Activated CD8-positive, alpha-beta memory T cell treated with anti-CD3 and anti-CD28 coated beads, Interleukin-2, amount 50 U/mL, for 24 hours (primary cell): ENCODE measurements at regions not wholly inside any gene's neighbourhood (a gene's known extent, or its start where the extent isn't known, plus 50 kb on each side); places are given as distances from the start of the nearest gene placed in this dataset.

ENCODE experiments used
- DNase-seq: peaks from one replicate; pipeline ENCODE4 v3.0.0-alpha.2; 2020; ENCODE audit errors: extremely low read depth

DNA sequence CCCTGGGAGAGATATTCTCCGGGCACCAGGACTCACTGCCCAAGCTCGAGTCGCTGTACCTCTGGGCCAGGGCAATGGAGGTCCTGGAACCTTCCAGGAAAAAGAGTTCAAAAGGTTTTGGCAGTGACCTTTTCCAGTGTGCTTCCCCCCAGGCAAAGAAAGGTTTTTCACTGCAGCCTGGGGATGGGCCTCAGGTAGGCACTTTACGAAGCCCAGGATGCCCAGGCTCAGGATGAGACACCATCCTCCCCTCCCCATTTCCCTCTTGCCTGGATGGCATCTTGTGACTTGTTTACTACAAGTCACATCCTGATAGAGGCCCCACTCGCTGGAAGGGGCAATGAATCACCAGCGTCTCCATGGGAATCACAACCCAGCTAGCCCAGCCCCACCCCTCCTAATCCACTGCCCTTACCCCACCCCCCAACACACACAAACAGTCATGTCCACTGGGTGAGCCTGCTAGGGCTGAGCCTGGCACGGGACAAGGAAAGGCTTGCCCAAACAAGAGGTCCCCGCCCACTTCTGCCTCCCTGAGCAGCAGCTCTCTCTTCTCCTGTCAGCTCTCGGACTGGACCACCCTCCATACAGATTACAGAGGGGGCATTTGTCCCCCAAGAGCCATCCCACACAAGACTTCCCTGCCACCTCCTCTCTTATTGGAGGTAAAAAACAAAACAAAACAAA, 93.8 kb upstream of the SMNDC1 start:
- DNase-seq: no peak

DNA sequence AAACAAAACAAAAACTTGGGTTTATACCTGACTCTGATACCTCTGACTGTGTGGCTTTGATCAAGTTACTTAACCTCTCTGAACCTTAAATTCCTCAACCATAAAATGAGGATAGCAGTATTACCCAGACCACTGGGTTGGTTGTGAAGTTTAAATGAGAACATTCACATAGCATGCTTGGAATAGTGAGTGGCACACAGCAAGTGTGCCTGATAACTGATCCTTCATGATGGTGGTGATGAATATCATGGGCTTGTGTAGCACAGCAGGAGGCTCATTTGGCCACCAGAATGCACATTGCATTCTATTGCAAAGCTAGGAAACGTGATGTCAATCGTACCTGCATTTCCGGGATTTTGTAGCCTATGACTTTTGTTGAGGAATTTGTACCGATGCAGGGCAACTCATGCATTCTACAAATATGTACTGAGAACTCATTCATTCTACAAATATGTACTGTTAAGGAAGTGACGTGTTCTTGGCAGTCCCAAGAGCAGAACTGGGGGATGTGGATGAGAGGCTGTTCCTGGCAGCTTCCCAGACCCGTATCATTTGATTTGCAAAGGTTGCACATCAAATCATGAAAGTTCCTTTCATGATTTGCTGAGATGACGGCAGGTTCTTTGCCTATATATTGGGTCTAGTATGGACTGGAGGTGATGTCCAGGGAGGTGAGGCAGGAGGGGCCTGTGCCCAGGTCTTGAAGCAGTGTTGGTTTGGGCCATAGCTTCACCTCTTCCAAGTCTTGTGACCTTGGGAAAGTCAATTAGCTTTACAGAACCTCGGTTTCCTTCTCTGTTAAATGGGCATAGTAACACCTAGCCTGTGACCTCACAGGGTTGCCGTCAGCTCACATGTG, 94.6 kb upstream of the SMNDC1 start:
- DNase-seq: no peak

DNA sequence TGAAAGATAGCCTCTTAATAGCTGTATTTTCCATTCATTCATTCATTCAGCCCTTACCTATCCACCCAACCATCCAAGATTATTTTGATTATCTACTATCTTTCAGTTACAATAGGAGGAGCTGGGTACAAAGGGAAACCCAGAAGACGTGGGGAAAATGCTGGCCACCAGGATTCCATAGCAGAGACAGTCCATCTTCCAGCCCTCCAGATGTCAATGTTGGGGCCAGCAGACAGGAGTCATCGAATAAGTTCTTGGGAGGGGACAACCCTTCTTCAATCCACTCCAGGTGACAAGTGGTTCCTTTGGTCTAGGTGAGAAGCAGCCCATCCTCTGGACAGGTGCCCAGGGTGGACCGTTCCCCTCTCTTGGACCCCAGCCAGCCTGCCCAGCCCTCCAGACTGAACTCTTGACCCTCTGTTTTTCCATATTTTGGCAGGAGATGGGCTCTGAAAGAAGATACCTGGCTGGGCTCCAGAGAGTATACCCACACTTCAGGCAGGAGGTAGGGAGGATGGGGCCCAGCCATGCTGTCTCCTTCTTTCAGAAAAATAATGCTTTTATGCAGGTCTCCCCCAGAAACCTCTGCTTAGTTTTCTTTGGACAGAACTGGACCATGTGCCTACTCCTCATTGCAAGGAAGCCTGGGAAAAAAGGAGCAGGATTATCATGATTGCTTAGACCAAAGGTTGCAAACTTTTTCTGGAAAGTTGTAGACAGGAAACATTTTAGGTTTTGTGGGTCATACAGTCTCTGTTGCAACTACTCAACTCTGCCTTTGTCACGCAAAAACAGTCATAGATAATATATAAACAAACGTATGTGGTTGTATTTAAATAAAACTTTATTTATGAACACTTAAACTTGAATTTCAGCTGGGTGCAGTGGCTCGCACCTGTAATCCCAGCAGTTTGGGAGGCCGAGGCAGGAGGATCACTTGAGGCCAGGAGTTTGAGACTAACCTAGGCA, 95.5 kb upstream of the SMNDC1 start:
- no peak for DNase-seq

DNA sequence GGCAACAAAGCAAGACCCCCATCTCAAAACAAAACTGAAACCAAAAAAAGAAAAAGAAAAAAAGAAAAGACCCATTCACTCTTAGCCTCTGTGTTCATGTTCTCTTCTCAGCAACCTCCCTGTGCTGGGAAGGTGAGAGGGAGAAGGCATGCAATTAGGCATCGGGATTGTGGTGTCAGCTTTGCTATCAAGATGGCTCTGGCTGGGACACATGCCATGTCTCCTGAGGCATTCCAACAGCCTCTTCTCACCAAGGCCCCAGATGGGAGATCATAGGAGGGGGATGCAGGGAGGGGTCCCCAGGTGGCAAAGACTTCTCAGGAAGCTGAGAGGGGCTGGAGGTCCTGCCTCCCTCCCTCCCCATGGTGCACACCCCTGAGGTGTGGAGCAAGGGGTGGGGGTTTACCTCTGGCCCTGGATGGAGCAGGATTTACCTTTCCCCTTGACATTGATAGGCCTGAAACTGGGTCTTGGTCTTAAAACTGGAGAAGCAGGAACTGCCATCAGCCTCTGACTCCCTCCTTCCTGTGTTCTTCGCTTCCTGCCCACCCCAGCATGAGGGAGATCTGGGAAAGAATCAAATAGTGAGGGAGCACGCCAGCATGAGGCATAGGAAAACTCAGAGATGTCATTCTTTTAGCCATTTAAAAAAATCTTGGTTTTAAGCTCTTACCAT, 96.2 kb upstream of the DUSP5 start:
- DNase-seq: no peak

DNA sequence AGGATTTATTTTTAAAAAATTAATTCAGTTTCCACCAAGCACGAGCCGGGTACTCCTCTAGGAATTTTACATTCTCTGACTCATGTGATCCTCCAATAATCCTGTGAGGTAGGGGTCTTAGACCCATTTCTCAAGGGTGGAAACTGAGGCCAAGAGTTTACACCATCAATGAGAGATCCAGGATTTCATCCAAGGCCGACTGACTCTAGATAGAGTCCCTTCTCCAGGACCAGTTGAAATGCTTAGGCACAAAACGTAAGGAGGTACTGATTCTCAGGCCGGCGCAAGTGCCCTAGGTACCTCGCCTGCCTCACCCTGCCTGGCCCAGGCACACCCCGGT, 95.7 kb upstream of the DUSP5 start:
- no peak for DNase-seq

DNA sequence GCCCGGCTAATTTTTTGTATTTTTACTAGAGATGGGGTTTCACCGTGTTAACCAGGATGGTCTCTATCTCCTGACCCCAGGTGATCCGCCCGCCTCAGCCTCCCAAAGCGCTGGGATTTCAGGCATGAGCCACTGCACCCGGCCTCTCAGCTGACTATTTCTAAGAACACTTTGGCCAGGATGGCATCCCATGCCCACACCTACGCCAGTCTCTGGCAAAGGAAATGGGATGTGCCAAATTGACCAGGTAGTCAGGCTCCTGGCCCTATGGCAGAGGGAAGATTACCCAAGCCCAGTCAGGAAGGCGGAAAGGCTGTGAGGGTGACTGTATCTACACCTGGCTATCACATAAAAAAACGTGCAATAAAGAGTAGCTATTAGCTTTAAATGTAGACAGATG, 94.1 kb upstream of the DUSP5 start:
- DNase-seq: no peak

DNA sequence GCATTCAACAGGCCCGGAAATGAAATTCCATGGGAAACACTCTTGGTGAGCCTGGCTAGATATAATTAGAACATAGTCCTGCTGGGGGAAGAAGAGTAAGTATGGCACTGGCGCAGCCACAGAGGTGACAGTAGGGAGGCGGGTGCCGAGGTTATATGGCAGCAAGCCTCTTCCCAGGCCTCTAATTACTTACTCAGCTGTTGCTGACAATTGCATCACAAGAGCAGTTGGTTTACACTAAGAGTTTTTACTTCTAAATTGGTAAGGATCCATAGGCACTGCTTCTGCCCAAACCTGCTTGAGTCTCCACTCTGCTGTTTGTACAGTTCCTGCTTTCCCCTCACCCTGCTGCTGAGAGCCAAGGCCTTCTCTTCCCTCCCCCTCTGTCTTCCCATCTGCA, 93.3 kb upstream of the DUSP5 start:
- DNase-seq: no peak

DNA sequence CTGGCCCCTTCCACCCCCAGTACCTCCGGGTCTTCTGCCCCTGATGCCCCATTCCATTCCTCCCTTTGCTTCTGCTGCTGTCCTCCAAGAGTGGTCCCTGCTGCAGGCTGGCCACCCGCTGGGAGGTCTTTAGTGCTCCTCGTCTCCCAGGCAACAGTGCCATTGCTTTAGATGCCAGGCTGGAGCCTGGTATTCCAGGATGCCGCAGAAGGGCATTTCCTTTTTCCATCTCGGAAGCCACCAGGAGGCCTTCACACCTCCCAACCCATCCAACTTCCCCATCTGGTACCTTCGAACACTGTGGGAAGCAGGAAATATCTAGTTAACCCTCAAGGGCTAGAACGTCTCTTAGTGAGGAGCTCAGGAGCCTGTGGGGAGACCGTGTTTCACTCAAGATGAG, 92.9 kb upstream of the DUSP5 start:
- DNase-seq: no peak

DNA sequence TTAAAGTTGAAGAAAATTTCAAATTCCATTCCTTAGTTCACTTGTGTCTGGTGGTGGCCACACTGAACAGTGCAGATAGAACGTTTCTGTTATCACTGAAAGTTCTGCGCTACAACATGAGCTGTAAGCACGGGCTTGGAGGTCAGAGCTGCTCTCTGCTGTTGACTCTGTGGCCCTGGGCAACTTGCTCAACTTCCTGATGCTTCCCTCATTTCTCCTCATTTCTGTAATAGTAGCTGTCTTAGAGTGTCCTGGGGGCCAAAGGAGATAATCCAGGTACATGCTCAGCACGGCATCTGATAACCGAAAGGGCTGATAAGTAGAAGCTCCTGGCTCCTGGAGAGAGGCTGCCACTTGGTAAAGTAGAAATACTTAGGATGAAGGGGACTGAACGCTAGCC, 92.3 kb upstream of the DUSP5 start:
- no peak for DNase-seq

DNA sequence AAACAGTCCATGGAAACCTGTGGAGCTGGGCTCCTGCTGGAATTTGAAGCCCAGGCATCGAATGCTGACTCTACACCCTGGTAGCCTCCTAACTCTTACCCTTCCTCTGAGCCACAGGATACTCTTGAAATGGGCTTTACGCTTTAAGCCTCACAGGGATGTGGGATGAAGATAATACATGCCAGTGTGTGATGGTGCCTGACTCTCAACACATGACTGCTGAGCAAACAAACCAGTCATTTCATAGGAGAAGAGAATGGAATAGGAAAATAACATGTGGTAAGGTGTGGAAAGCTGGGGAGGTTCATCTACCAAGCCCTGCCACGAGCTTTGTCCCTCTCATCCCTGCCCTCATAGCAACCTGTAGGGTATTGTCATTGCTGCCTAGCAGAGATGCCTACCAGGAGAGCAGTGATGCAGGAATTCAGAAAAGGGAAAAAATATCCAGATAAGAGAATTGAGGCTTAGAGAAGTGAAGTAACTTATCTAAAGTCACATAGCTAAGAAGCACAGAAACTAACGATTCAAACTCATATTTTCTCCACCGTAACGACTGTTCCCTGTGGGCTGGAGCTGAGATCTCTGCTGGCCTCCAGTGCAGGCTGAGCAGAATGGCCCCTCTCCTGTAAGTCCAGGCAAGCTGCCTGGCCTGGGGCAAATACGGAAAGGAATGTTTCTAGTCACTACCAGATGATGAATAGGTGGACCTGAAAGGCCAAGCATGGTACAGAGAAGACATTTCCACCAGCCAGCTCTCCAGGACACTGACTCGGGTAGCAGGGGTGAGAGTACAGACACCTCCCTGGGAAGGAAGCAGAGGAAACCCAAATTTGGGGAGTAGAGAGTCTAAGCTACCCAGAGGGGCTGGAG, 90.2 kb upstream of the DUSP5 start:
- no peak for DNase-seq

DNA sequence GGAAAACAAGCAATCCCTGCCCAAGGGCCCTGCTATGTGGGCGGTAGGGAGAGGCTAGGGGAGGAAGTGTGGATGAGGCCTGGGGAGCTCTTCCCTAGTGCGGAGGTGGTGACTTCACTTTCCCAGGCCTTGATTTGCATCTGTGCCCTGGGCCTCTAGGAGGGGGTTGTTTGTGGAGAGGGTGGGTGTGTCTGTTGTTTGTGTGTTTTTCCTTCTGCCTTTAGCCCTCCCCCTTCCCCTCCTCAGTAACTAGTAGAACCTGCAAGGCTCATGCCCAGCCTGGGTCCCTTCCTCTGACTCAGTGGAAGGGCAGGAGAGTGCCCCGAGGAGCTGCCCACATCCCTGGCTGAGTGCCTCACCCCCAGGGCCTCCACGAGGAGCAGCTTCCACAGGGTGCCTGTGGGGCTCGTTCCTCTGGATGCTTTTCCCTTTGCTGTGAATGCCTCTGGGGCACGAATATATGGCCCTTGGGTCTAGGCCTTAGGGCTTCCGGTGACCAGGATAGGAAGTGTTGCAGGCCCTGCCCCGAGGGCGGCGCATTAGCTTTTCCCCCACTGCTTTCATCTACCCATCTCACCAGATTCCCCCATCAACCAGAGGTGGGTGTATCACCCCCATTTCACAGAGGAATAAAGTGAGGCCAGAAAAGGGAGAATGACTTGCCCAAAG, 89.4 kb upstream of the DUSP5 start:
- no peak for DNase-seq

DNA sequence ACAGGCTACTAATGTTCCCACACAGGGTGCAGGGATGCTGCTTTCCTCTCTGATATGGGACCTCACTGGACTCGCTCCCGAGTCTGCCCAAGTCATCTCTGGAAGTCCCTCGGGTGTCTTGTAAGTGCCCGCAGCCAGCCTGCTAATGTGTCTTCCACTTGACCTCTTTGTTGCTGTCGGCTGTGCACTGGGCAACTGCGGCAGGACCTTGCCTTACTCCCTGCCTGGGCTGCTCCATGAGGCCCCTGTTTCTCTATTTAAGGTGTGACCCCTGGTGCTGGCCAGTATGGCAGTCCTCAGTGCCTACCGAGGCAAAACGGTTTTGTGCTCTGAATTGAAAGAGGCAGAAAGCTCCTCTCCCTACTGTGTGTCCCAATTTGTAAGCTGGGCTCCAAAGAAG, 88.8 kb upstream of the DUSP5 start:
- no peak for DNase-seq

DNA sequence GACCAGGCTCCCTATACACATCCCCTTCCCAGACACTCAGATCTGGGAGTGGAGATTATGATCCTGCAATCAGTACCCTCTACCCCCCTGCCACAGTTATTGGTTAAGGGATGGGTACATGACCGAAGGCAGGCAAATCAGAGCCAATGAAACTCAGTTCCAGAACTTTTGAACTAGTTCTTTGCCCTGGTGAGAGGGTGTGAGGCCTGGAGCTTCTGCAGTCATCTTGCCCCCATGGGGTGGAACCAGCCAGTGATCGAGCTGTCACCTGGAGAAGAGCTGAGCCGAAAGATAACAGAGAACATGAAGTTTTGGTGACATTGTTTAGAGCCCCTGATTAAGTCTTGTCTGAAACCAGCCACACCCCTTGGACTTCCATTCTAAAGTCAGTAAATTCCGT, 88.2 kb upstream of the DUSP5 start:
- no peak for DNase-seq

DNA sequence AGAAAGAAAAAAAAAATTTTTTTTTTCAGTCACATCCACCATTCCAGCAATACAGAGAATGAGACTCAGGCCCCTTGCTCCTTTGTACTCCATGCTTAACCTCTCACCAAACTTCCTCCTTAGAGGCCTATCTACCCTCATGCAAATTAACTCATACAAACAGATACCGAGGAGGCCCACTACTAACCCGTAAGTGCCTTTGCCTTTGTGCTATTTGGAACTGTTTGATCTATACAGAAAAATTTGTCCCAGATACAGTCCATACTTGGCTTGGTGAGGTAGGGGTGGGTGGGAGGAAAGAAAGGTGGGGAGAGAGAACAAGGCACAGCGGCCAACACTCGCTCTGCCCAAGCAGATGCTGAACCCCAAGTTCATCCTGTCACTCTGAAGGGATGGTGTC, 87.8 kb upstream of the DUSP5 start:
- no peak for DNase-seq

DNA sequence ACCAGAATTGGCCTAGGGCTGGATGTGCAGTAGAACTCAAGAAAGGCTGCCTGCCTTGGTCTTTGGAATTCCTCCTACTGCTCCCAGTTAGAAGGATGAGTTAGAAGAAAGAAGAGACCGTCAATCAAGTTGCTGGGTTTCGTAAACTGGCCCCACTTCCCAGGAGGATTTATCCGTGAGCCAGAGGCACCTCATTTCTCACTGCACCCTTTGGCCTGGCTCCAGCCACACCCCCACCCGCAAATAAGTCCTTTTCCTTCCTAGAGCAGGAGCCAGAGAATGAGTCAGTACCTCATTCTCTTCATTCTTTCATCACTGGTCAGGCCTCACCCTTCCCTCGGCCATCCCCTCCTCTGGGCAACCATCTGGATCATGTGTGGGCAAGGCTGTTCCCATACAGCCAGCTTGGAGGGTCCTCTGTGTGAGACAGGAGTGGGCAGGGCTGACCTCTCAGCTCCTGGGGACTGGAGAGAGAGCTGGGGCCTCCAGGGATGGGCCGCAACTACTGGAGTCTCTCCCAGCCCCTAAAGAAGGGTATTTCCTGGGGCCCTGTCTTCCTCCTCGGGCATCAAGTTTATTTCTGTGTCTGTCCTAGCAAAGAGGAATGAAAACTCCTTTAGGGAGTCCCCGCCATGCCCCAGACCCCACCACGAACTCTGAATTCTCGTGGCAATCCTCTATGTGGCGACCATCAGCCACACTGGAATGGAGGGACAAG, 87.2 kb upstream of the DUSP5 start:
- DNase-seq: no peak

DNA sequence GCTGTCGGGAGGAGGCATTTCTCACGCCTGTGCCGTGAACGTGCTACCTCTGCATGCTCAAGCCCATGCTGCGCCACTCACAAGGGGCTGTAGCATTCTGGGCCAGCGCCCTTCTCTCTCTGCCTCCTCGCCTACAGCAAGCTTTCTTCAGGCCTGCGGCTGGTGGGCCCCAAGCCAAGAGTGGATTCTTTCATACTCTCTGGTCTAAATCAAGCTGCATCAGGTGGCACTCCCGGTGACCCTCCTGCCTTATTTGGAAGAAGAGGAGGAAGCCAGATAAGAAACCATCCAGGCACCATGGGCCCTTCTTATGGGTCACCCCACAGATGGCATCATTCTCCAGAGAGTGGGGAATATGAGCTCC, 86.7 kb upstream of the DUSP5 start:
- DNase-seq: no peak

DNA sequence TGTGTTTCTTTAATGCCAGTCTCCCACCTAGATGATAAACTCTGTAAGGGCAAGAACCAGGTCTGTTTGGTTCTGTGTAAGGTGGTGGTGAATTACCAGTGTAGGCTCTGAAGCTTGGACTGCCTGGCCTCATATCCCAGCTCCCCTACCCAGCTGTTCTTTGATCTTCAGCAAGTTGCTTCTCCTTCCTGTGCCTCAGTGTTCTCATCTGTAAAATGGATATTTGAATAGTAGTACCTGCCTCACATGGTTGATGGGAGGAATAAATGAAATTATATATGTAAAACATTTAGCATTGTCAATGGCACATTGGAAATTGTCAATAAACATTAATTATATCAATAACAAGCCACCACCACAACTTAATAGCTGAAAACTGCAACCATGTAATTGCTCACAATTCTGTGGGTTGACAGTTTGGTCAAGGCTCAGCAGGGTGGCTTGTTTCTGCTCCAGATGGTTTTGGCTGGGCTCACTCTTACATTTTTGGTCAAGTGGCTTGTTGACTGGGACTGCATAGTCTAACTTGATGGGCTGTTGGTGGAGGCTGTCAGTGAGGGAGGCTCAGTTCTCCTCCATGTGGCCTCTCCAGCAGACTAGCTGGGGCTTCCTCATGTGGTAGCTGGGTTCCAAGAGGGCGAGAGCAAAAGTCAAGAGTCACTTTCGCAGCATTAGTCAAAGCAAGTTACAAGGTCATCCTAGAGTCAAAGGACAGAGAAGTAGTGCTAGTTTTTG, 84.5 kb upstream of the DUSP5 start:
- no peak for DNase-seq

DNA sequence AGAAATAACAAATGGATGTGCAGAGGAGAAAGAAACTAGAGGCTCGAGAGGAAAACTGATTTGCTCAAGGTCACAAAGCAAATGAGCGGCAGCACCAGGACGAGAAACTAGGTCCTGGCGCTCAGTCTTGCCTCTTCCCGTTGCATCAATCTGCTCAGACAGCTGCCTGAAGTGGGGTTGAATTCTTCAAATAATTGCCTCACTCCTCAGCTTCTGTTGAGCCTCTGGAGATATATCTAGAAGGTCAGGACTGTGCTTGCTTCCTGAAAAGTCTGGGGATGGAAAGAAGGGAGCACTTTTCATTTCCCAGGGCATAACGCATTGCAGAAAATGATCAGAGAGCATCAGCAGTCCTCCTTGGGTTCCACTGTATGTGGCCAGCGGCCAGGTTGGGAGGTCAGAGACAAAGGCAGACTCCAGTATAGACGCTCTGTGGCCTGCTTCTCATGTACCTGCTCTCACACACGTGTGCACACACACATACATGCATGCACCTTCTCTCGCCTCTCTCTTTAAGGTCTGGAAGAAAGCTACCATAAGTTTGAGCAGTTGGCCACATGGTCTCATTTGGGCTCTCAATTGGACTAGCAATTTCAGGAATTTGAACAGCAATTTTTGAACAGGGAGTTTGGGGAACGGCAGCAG, 83.7 kb upstream of the DUSP5 start:
- no peak for DNase-seq
